SK-N-SH (cell line): ENCODE measurements at regions not wholly inside any gene's neighbourhood (a gene's known extent, or its start where the extent isn't known, plus 50 kb on each side); places are given as distances from the start of the nearest gene placed in this dataset.

ENCODE experiments used
- CTCF ChIA-PET: fragments of 300-600, 350-600 bp; formaldehyde crosslinking; extraction: SDS; loops from one replicate; lab custom pipeline; 2021; lab: Yijun Ruan, JAX
- POLR2A ChIA-PET: fragments of 350-600 bp; sonication (Branson Sonifier 250); formaldehyde crosslinking; extraction: SDS; loops from one replicate; lab custom pipeline; 2020; ENCODE audit warnings: antibody characterized with exemption, inconsistent platforms; lab: Yijun Ruan, JAX
- DNase-seq: peaks from one replicate; pipeline ENCODE4 v3.0.0; 2012
- H2AFZ ChIP-seq: fragments of 200-600 bp; sonication (generic); 2 replicates; pipeline ENCODE4 v1.8.1; 2016; ENCODE audit warnings: antibody characterized with exemption, mild to moderate bottlenecking, low read depth
- H3F3A ChIP-seq: fragments of 200-600 bp; sonication (generic); replicated peaks from 2 replicates; pipeline ENCODE3; 2016; ENCODE audit warnings: antibody characterized with exemption, mild to moderate bottlenecking; ENCODE audit not compliant: insufficient read depth
- H3K27ac ChIP-seq, 2 experiments: fragments of 200-500 bp in 1 of 2; fragments of 200-600 bp in 1 of 2; sonication (Bioruptor generic) in 1 of 2; sonication (generic), shearing (Covaris generic) in 1 of 2; 2 replicates each; pipeline versions ENCODE4 v1.5.1 to v1.6.1; 2014 to 2016; ENCODE audit warnings: low read depth in 2 of 2, inconsistent platforms in 1 of 2, low read length in 1 of 2, mild to moderate bottlenecking in 1 of 2, mixed read lengths in 1 of 2
- H3K27me3 ChIP-seq: fragments of 200-600 bp; sonication (generic), shearing (Covaris generic); 2 replicates; pipeline ENCODE4 v1.6.1; 2016; ENCODE audit warnings: mixed run types; ENCODE audit not compliant: insufficient read depth
- H3K36me3 ChIP-seq, 2 experiments: fragments of 200-500 bp in 1 of 2; fragments of 200-600 bp in 1 of 2; sonication (Bioruptor generic) in 1 of 2; sonication (generic) in 1 of 2; replicated peaks in 1 of 2; 2 replicates each; pipeline versions ENCODE3 to v1.5.1; 2014 to 2016; ENCODE audit warnings: low read length in 1 of 2, mild to moderate bottlenecking in 1 of 2; ENCODE audit not compliant: insufficient read depth in 2 of 2, control insufficient read depth in 1 of 2
- H3K4me1 ChIP-seq, 2 experiments: fragments of 200-500 bp in 1 of 2; fragments of 200-600 bp in 1 of 2; sonication (Bioruptor generic) in 1 of 2; sonication (generic), shearing (Covaris generic) in 1 of 2; 2 replicates each; pipeline versions ENCODE4 v1.5.1 to v1.6.1; 2014 to 2016; ENCODE audit warnings: low read depth in 1 of 2, low read length in 1 of 2, mixed run types in 1 of 2; ENCODE audit not compliant: insufficient read depth in 2 of 2, control insufficient read depth in 1 of 2
- H3K4me2 ChIP-seq: fragments of 200-600 bp; sonication (generic), shearing (Covaris generic); 2 replicates; pipeline ENCODE4 v1.6.1; 2017; ENCODE audit warnings: mixed run types
- H3K4me3 ChIP-seq, 2 experiments: fragments of 200-500 bp in 1 of 2; fragments of 200-600 bp in 1 of 2; sonication (Bioruptor generic) in 1 of 2; sonication (generic), shearing (Covaris generic) in 1 of 2; 2 replicates each; pipeline versions ENCODE4 v1.5.1 to v1.8.1; 2014 to 2016; ENCODE audit warnings: low read depth in 2 of 2, inconsistent platforms in 1 of 2, low read length in 1 of 2, mild to moderate bottlenecking in 1 of 2, mixed read lengths in 1 of 2, moderate library complexity in 1 of 2
- H3K79me2 ChIP-seq: fragments of 200-600 bp; sonication (generic); 2 replicates; pipeline ENCODE4 v1.8.1; 2017; ENCODE audit warnings: mild to moderate bottlenecking; ENCODE audit not compliant: insufficient read depth
- H3K9ac ChIP-seq: fragments of 200-600 bp; sonication (generic); 2 replicates; pipeline ENCODE4 v1.6.1; 2017; ENCODE audit warnings: mixed run types
- H3K9me2 ChIP-seq: fragments of 200-600 bp; sonication (generic); 2 replicates; pipeline ENCODE4 v1.6.1; 2017; ENCODE audit warnings: mixed run types
- H3K9me3 ChIP-seq: fragments of 200-600 bp; sonication (generic); 2 replicates; pipeline ENCODE4 v1.6.1; 2017; ENCODE audit warnings: mixed run types, mild to moderate bottlenecking, moderate library complexity
- H4K20me1 ChIP-seq: fragments of 200-600 bp; sonication (generic); 2 replicates; pipeline ENCODE4 v1.6.1; 2017; ENCODE audit warnings: mild to moderate bottlenecking, mixed run types; ENCODE audit not compliant: insufficient read depth
- FOSL2 ChIP-seq: IDR thresholded peaks from 2 replicates; pipeline ENCODE4 v1.4.0; 2012; ENCODE audit warnings: low read depth, mild to moderate bottlenecking, moderate library complexity, borderline replicate concordance
- GABPA ChIP-seq: IDR thresholded peaks from 2 replicates; pipeline ENCODE4 v1.4.0; 2012; ENCODE audit warnings: low read depth, mild to moderate bottlenecking
- GATA2 ChIP-seq: sonication (generic); formaldehyde crosslinking; IDR thresholded peaks from 2 replicates; pipeline ENCODE4 v1.5.0; 2020; ENCODE audit warnings: mild to moderate bottlenecking, missing genetic modification reagents
- JUND ChIP-seq: IDR thresholded peaks from 2 replicates; pipeline ENCODE4 v1.4.0; 2012
- MXI1 ChIP-seq: IDR thresholded peaks from 2 replicates; pipeline ENCODE4 v1.6.1; 2012; ENCODE audit warnings: mild to moderate bottlenecking, low read depth, low read length, improper control_type of control experiment
- NRF1 ChIP-seq: IDR thresholded peaks from 2 replicates; pipeline ENCODE4 v1.6.1; 2012; ENCODE audit warnings: low read depth, mild to moderate bottlenecking, low read length
- POLR2AphosphoS5 ChIP-seq: IDR thresholded peaks from 2 replicates; pipeline ENCODE4 v1.6.1; 2012; ENCODE audit warnings: low read depth, low read length
- RXRA ChIP-seq: IDR thresholded peaks from 2 replicates; pipeline ENCODE4 v1.4.0; 2012; ENCODE audit warnings: low read depth, mild to moderate bottlenecking, borderline replicate concordance
- TAF1 ChIP-seq: IDR thresholded peaks from 2 replicates; pipeline ENCODE4 v1.6.1; 2012; ENCODE audit warnings: low read depth, mild to moderate bottlenecking, low read length, moderate library complexity, borderline replicate concordance
- TCF12 ChIP-seq: IDR thresholded peaks from 2 replicates; pipeline ENCODE4 v1.4.0; 2012
- TEAD4 ChIP-seq: IDR thresholded peaks from 2 replicates; pipeline ENCODE4 v1.4.0; 2012; ENCODE audit warnings: mild to moderate bottlenecking, borderline replicate concordance; ENCODE audit not compliant: insufficient read depth
- WGBS: methylation state at CpG from one replicate; pipeline ENCODE4 v1.1.6; 2017; ENCODE audit warnings: low lambda C conversion rate; 5-methylcytosine and 5-hydroxymethylcytosine counted together
- TF ChIP-seq, protein P1 (sequence below): IDR thresholded peaks from 2 replicates; pipeline ENCODE4; 2012
- TF ChIP-seq, protein P2 (sequence below): IDR thresholded peaks from 2 replicates; pipeline ENCODE4 v1.4.0; 2012; ENCODE audit warnings: low read depth, borderline replicate concordance

- Histone ChIP-seq H3K4me1 (no peaks in the 10 kb centered on the region), H4K20me1 (no peaks in the 10 kb centered on the region), H3K4me3 (no peak overlapping the region), H3K27me3 (no peaks in the 10 kb centered on the region), H3K27ac (no peak overlapping the region), H3K9ac (no peak overlapping the region), H3K36me3 (no peaks in the 10 kb centered on the region), H3K9me2 (no peaks in the 10 kb centered on the region), H2AFZ (no peak overlapping the region), H3F3A (no peaks in the 10 kb centered on the region), H3K4me2 (no peak overlapping the region), H3K79me2 (no peaks in the 10 kb centered on the region), H3K9me3 (no peaks in the 10 kb centered on the region)
- TF ChIP-seq JUND (no peak), RXRA (no peak), MXI1 (no peak), GABPA (no peak), TAF1 (no peak), TCF12 (no peak), FOSL2 (no peak), GATA2 (no peak)
- TF ChIP-seq, protein P1, sequence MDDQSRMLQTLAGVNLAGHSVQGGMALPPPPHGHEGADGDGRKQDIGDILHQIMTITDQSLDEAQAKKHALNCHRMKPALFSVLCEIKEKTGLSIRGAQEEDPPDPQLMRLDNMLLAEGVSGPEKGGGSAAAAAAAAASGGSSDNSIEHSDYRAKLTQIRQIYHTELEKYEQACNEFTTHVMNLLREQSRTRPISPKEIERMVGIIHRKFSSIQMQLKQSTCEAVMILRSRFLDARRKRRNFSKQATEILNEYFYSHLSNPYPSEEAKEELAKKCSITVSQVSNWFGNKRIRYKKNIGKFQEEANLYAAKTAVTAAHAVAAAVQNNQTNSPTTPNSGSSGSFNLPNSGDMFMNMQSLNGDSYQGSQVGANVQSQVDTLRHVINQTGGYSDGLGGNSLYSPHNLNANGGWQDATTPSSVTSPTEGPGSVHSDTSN, result no peak
- no peak for DNase-seq
- POLR2A ChIA-PET, result no interaction called here
- CTCF ChIA-PET, result no interaction called here
- 0% methylated on average over 3 of the region's 3 CpGs for WGBS
Observed at GRCh38 chrX:140599851-140600250, 95.0 kb upstream of the SOX3 start.

- no peak overlapping the region for H3K9ac ChIP-seq
- H3K9me2 ChIP-seq, result no peaks in the 10 kb centered on the region
- ChIA-PET POLR2A (no interaction called here), CTCF (no interaction called here)
- H3F3A ChIP-seq, result no peaks in the 10 kb centered on the region
- H3K79me2 ChIP-seq, result no peaks in the 10 kb centered on the region
- H3K27ac ChIP-seq, result no peak overlapping the region
- H3K4me1 ChIP-seq, result no peaks in the 10 kb centered on the region
- H3K4me2 ChIP-seq, result no peak overlapping the region
- H3K36me3 ChIP-seq, result no peaks in the 10 kb centered on the region
- no peak for DNase-seq
- no peaks in the 10 kb centered on the region for H3K9me3 ChIP-seq
- 5% methylated on average over 2 of the region's 2 CpGs for WGBS
- no peaks in the 10 kb centered on the region for H3K27me3 ChIP-seq
- H2AFZ ChIP-seq, result no peak overlapping the region
- no peak overlapping the region for H3K4me3 ChIP-seq
- H4K20me1 ChIP-seq, result no peaks in the 10 kb centered on the region
- TF ChIP-seq GABPA, result no peak
- no peak for TF ChIP-seq NRF1
- TF ChIP-seq, protein P2, sequence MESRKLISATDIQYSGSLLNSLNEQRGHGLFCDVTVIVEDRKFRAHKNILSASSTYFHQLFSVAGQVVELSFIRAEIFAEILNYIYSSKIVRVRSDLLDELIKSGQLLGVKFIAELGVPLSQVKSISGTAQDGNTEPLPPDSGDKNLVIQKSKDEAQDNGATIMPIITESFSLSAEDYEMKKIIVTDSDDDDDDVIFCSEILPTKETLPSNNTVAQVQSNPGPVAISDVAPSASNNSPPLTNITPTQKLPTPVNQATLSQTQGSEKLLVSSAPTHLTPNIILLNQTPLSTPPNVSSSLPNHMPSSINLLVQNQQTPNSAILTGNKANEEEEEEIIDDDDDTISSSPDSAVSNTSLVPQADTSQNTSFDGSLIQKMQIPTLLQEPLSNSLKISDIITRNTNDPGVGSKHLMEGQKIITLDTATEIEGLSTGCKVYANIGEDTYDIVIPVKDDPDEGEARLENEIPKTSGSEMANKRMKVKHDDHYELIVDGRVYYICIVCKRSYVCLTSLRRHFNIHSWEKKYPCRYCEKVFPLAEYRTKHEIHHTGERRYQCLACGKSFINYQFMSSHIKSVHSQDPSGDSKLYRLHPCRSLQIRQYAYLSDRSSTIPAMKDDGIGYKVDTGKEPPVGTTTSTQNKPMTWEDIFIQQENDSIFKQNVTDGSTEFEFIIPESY, result no peak
- TF ChIP-seq POLR2AphosphoS5, result no peak
- no peak for TF ChIP-seq TEAD4
Observed at GRCh38 chrX:140589657-140590056, 84.8 kb upstream of the SOX3 start.
